Caco-2 (cell line): ENCODE measurements at regions not wholly inside any gene's neighbourhood (a gene's known extent, or its start where the extent isn't known, plus 50 kb on each side); places are given as distances from the start of the nearest gene placed in this dataset.

Source experiments
- BruUV-seq: library from RNA; stranded (reverse); fragments of 400-500 nt; replicated peaks from 2 replicates; lab custom pipeline; 2021; lab: Mats Ljungman, UMichigan
- CTCF ChIA-PET: fragments of 300-600 bp; sonication (Branson Sonifier 250); formaldehyde crosslinking; loops from one replicate; lab custom pipeline; 2022; ENCODE audit warnings: antibody characterized with exemption; lab: Charles Lee
- POLR2A ChIA-PET: fragments of 300-600 bp; sonication (Branson Sonifier 250); formaldehyde crosslinking; loops from one replicate; lab custom pipeline; 2022; ENCODE audit warnings: antibody characterized with exemption; lab: Charles Lee
- DNase-seq, 2 experiments: peaks; one replicate each; pipeline versions ENCODE4 v3.0.0 to v3.0.0-alpha.2; 2020 to 2022
- H3K27me3 ChIP-seq: replicated peaks from 2 replicates; pipeline ENCODE4 v1.6.0; 2011; ENCODE audit warnings: low read length; ENCODE audit not compliant: control insufficient read depth, insufficient read depth
- H3K36me3 ChIP-seq: 2 replicates; pipeline ENCODE4 v1.5.1; 2011; ENCODE audit warnings: low read length; ENCODE audit not compliant: control insufficient read depth, insufficient read depth
- H3K4me1 ChIP-seq: fragments of 250-450 bp; sonication (Bioruptor Pico); 2 replicates; pipeline ENCODE4 v1.5.1; 2020; ENCODE audit warnings: mild to moderate bottlenecking
- H3K4me3 ChIP-seq: 2 replicates; pipeline ENCODE4 v1.5.1; 2011; ENCODE audit warnings: low read depth, mild to moderate bottlenecking, control low read depth, low read length
- H3K9me3 ChIP-seq: fragments of 250-450 bp; sonication (Bioruptor Pico); 2 replicates; pipeline ENCODE4 v1.5.1; 2020; ENCODE audit warnings: mild to moderate bottlenecking, moderate library complexity
- H3K27ac Mint-ChIP-seq: one replicate; pipeline ENCODE4 v1.8.0; 2022; ENCODE audit warnings: mixed read lengths; ENCODE audit not compliant: unreplicated experiment
- H3K27me3 Mint-ChIP-seq: one replicate; pipeline ENCODE4 v1.8.0; 2022; ENCODE audit warnings: mixed read lengths; ENCODE audit not compliant: insufficient read depth, unreplicated experiment
- H3K36me3 Mint-ChIP-seq: one replicate; pipeline ENCODE4 v1.8.0; 2022; ENCODE audit warnings: mild to moderate bottlenecking, mixed read lengths; ENCODE audit not compliant: insufficient read depth, unreplicated experiment
- H3K4me1 Mint-ChIP-seq: one replicate; pipeline ENCODE4 v1.8.0; 2022; ENCODE audit warnings: low read depth, mixed read lengths; ENCODE audit not compliant: unreplicated experiment
- H3K4me3 Mint-ChIP-seq: one replicate; pipeline ENCODE4 v1.8.0; 2022; ENCODE audit warnings: mild to moderate bottlenecking, moderate library complexity, mixed read lengths; ENCODE audit not compliant: unreplicated experiment
- H3K9me3 Mint-ChIP-seq: one replicate; pipeline ENCODE4 v1.8.0; 2022; ENCODE audit warnings: mixed read lengths; ENCODE audit not compliant: unreplicated experiment
- intact Hi-C: fragments of 100-400 bp; cut with micrococcal nuclease; formaldehyde crosslinking; loops from one replicate; pipeline ENCODE4 v1.10.0; 2022; ENCODE audit not compliant: unreplicated experiment
- TF ChIP-seq, protein P1 (sequence below), 2 experiments: fragments of 200-600 bp in 1 of 2; IDR thresholded peaks; 1 replicate in 1 of 2; 2 replicates in 1 of 2; pipeline versions ENCODE4 v1.5.1 to v1.8.0; 2011 to 2022; ENCODE audit warnings: antibody characterized with exemption in 1 of 2, control low read depth in 1 of 2, inconsistent platforms in 1 of 2, low read depth in 1 of 2, low read length in 1 of 2, mild to moderate bottlenecking in 1 of 2, moderate library complexity in 1 of 2; ENCODE audit not compliant: insufficient read depth in 1 of 2, severe bottlenecking in 1 of 2, unreplicated experiment in 1 of 2

DNA sequence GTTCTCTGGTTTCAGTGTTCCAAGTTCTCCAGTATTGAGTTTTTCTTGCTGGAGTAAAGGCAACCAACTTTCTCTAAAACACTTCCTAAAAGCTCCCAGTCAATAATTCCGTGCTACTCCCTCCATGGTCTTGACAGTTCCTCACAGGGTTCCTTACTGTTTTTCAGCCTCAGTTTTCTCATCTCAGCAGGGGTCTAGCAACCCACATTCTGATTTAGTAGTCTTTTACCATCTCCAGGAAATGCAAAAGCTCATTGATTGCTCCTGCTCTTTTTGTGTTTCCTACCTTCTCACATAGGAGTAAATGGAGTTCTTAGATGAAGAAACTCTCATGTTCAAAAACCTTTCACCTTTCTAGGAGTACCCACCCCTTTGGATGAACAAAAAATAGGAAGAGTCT, 978.8 kb upstream of the POU3F3 start:
- Mint-ChIP-seq H3K4me3 (no peak overlapping the region), H3K27me3 (peaks cover 8% of the 10 kb centered on the region), H3K4me1 (no peaks in the 10 kb centered on the region), H3K9me3 (no peaks in the 10 kb centered on the region), H3K36me3 (no peaks in the 10 kb centered on the region), H3K27ac (no peak overlapping the region)
- no peaks in the 10 kb centered on the region for H3K4me1 ChIP-seq
- TF ChIP-seq, protein P1, sequence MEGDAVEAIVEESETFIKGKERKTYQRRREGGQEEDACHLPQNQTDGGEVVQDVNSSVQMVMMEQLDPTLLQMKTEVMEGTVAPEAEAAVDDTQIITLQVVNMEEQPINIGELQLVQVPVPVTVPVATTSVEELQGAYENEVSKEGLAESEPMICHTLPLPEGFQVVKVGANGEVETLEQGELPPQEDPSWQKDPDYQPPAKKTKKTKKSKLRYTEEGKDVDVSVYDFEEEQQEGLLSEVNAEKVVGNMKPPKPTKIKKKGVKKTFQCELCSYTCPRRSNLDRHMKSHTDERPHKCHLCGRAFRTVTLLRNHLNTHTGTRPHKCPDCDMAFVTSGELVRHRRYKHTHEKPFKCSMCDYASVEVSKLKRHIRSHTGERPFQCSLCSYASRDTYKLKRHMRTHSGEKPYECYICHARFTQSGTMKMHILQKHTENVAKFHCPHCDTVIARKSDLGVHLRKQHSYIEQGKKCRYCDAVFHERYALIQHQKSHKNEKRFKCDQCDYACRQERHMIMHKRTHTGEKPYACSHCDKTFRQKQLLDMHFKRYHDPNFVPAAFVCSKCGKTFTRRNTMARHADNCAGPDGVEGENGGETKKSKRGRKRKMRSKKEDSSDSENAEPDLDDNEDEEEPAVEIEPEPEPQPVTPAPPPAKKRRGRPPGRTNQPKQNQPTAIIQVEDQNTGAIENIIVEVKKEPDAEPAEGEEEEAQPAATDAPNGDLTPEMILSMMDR (IDR thresholded peaks at IDR 0.05; ENCODE audit: insufficient read depth in 1 of 2, low read depth in 1 of 2, low read length in 1 of 2, severe bottlenecking in 1 of 2, unreplicated experiment in 1 of 2), result no peak
- no peaks in the 10 kb centered on the region for H3K27me3 ChIP-seq
- H3K4me3 ChIP-seq, result no peak overlapping the region
- H3K36me3 ChIP-seq, result no peaks in the 10 kb centered on the region
- H3K9me3 ChIP-seq, result no peaks in the 10 kb centered on the region
- intact Hi-C loops, result no loop called here
- POLR2A ChIA-PET, result no interaction called here
- CTCF ChIA-PET, result no interaction called here
- DNase-seq, result no peak
- no TSS peak for BruUV-seq

DNA sequence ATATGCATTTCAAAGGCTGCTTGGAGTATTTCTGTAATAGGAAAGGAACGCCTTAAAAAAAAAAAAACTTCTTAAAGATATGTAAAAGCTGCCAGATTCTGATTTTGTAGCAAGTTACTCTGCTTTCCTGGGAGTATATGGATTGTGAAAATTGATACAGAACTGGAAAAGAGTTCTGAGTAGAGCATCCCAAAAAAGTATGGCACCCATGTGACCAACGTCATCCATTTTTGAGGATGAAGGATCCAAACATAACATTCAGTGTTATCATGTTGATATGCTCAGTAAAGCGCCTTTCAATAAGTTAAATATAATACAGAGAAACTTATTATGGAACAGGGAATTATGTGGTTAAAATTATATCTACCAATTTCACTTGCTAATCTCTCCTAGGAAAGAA, 978.4 kb upstream of the POU3F3 start:
- no peak overlapping the region for H3K4me3 Mint-ChIP-seq
- intact Hi-C loops, result no loop called here
- no peaks in the 10 kb centered on the region for H3K36me3 Mint-ChIP-seq
- ChIA-PET POLR2A (no interaction called here), CTCF (no interaction called here)
- no peak overlapping the region for H3K4me3 ChIP-seq
- H3K4me1 ChIP-seq, result no peaks in the 10 kb centered on the region
- no peaks in the 10 kb centered on the region for H3K4me1 Mint-ChIP-seq
- TF ChIP-seq, protein P1 (IDR thresholded peaks at IDR 0.05; ENCODE audit: insufficient read depth in 1 of 2, low read depth in 1 of 2, low read length in 1 of 2, severe bottlenecking in 1 of 2, unreplicated experiment in 1 of 2), result no peak
- no TSS peak for BruUV-seq
- DNase-seq, result no peak
- no peaks in the 10 kb centered on the region for H3K36me3 ChIP-seq
- no peak overlapping the region for H3K27ac Mint-ChIP-seq
- H3K9me3 Mint-ChIP-seq, result no peaks in the 10 kb centered on the region
- H3K27me3 Mint-ChIP-seq, result peaks cover 8% of the 10 kb centered on the region
- no peaks in the 10 kb centered on the region for H3K27me3 ChIP-seq
- H3K9me3 ChIP-seq, result no peaks in the 10 kb centered on the region

DNA sequence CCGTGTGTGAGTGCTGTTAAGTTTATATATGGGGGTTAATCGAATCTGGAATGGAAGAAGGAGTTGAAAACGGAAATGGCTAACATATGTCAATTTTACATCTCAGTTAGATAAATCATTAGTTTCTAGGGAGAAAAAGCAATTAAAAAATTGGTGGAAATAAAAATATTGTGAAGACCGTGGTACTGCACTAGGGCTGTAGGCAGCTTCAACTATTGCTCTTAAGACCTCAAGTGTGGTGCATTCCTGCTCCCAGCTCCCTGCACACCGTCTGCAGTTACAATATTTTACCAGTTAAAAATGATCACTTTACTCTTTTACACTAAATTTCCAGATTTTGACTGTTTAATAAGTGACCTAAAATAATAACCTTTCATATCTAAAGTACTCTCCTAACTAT, 977.3 kb upstream of the POU3F3 start:
- no peaks in the 10 kb centered on the region for H3K36me3 Mint-ChIP-seq
- POLR2A ChIA-PET, result no interaction called here
- BruUV-seq, result no TSS peak
- H3K4me1 Mint-ChIP-seq, result no peaks in the 10 kb centered on the region
- no peak for DNase-seq
- H3K36me3 ChIP-seq, result no peaks in the 10 kb centered on the region
- CTCF ChIA-PET, result no interaction called here
- no peak overlapping the region for H3K4me3 Mint-ChIP-seq
- H3K4me1 ChIP-seq, result no peaks in the 10 kb centered on the region
- no peaks in the 10 kb centered on the region for H3K9me3 ChIP-seq
- no peaks in the 10 kb centered on the region for H3K27me3 ChIP-seq
- intact Hi-C loops, result no loop called here
- peaks cover 6% of the 10 kb centered on the region for H3K27me3 Mint-ChIP-seq
- TF ChIP-seq, protein P1 (IDR thresholded peaks at IDR 0.05; ENCODE audit: insufficient read depth in 1 of 2, low read depth in 1 of 2, low read length in 1 of 2, severe bottlenecking in 1 of 2, unreplicated experiment in 1 of 2), result no peak
- H3K9me3 Mint-ChIP-seq, result no peaks in the 10 kb centered on the region
- H3K27ac Mint-ChIP-seq, result no peak overlapping the region
- H3K4me3 ChIP-seq, result no peak overlapping the region
